DMS153 treated with DMSO at 0.1 percent for 48 hours (cell line): ENCODE measurements at regions not wholly inside any gene's neighbourhood (a gene's known extent, or its start where the extent isn't known, plus 50 kb on each side); places are given as distances from the start of the nearest gene placed in this dataset.
"Not testable (repeated sequence)": the region's sequence is repeated elsewhere in the genome, so short reads cannot be mapped to it uniquely, and the experiment has no call there.

ENCODE experiments used
- DNase-seq: peaks from one replicate; lab custom pipeline; 2025; ENCODE audit not compliant: unreplicated experiment; lab: John Stamatoyannopoulos, UW

DNA sequence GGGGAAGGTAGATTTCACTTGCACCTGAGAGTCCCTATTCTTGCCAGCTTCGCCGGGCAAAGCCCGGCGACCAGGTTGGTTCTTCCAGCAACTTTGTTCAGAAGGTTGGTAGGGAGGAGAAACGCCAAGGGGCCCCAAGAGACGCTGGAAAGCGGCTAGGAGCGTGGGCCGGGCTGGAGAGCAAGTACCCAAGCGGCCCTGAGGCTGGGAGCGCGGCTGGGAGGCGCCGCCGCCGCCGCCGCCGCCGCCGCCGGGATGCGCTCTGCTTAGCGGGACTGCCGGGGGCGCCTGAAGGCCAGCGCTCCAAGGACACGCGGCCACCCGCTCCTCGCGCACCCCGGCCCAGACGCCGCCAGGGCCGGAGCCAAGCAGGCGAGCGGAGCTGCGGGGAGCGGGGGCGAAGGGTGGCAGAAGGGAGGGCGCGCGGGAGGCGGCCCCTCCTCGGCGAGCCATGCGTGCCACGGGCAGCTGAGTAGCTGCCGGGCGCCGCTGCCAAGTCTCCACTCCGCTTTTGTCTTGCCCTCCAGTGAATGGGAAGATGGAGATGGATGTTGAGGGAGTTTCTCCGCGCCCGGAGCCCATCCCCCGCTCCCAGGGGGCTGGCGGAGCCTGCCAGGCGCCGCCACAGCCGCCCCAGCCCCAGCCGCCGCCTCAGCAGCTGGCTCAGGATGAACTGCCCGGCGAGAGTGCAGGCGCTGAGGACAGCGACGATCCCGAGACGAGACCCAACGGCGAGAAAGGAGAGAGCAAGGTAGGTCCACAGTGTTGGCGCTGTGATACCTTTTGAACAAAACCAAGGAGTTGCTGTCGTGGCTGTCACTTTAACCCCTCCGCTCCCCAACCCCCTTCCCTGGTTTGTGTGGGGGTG lies 227.4 kb upstream of the AZI2 start:
- DNase-seq: no peak

DNA sequence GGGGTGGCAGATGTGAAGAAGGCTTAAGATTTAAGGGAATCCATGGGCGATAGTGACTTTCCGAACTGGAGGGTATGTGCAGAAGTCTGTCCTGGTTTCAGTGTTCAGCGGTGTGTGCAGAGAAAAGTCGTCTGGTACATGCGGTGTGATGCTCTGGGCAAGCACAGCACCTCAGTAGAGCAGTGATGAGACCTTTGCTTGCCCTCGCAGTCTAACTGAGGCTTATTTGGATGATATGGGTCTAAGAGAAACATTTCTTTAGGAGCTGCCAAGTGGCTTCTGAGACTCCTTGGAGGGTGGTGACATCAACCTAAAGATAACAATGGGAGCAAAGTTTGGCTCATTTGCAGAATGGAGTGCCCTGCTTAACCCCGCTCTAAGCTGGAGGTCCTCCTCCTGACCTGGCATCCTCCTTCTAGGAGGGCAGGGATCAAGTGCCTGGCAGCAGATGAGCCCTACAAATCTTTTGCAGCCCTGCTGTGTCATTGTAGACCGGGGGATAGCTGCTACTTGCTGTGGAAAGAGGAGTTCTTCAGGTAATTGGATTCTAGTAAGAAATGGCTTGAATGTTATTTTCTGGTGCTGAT lies 228.1 kb upstream of the AZI2 start:
- DNase-seq: no peak

DNA sequence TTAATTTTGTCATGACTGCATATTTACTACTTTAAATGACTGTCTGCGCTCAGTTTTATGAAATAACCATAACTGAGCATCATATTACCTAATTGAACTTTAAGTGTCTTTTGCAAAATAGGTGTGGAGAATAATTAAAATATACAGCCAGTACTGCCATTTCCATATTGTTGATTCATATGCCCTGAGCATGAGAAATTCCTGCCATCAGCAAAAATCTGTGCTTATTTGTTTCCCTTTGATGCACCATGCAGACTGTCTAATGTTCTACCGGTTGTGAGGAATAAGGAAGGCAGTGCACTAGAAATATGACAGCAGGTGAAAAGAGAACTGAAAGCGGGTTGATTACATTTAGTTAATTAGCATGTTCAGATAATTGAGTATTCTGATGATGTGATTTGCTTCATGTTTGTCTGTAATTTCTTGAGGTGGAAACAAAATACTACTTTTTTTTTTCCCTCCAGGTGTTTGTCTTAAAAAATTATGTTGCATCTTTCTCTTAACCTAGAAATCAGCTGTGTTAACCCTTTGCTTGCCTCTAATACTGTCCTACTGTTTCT lies 229.4 kb upstream of the AZI2 start:
- DNase-seq: no peak

DNA sequence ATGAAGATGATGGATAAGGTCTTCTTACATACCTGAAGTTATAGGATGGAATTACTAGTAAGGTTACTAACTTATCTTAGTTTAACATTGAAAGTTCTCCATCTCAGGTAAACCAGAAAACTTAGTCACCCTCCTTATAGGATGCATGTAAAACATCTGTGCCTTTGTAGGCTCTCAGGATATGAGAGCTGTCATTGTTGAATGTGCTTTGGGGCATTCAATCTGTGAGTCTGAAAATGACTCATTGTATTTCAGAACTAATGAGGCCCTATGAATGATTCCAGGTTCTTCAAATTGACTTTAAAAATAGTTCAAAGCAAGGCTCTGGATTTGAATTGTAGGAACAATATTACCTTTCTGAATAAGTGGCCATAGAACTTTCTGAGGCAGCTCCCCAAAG lies 237.7 kb upstream of the AZI2 start:
- DNase-seq: no peak

DNA sequence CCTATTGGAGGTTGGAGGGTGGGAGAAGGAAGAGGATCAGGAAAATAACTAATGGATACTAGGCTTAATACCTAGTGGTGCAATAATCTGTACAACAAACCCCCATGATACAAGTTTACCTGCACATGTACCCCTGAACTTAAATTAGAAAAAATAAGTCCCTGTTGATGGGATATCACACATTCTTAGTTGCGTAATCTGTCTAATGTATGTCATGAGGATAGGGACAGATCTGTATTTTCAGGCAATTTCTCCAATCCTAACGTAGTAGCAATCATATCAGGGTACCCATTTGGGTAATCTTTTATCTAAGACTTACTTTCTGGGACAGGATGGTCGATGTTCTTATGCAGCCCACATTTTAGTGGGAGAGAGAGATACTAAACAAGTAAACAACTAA lies 239.1 kb upstream of the AZI2 start:
- no peak for DNase-seq

DNA sequence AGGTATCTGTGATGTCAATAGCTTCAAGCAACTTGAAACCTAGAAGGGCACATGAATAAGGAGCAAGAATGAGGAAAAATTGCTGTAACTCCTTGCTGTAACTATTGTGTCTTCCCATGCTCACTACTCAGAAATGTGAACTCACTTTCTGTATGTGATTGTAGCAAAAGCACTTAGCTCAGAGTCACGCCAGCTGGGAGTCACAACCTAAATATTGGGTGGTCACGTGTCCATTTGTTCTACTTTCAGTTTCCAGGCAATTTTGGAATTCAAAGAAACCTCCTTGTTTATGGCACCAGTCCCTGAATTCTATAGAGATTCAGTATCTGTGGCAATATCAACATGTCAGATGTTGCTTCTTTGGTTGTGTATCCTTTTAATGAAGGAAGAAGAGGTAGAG lies 241.6 kb upstream of the AZI2 start:
- DNase-seq: no peak

DNA sequence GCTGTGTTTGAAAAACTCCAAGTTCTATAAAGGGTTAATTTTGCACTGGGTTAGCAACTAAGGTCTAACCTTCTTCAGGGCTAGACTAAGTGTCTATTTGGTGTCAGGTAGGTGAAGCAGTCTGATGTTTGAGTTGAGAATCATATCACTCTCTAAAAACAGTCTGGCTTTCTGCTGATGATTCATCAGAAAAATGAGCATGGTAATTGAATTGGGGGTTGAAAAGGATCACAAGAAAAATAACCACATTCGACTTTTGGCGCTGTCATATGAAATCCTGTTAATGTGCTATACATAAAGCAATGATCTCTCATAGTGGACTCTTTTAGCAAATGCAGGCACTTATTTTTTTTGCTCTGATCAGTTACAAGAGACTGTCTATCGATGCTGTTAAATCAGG lies 242.2 kb upstream of the AZI2 start:
- no peak for DNase-seq

DNA sequence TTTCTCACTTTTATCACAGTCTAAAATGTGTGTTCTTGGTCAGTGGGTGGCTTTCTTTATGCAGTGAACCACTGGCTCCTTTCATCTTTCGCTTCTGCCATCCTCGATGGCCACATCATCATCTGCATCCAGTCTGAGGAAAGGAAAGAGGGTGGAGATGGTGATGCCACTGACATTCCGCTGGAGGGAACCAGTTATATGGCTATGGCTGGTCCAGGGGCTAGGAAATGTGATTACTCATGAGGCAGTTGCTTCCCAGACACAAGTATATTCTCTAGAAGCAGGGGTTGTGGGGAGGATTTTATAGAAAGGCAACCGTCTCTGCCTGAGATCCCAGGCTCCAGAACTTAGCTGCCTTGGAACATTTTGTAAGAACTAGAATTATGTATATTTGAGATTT lies 246.7 kb upstream of the AZI2 start:
- DNase-seq: no peak

DNA sequence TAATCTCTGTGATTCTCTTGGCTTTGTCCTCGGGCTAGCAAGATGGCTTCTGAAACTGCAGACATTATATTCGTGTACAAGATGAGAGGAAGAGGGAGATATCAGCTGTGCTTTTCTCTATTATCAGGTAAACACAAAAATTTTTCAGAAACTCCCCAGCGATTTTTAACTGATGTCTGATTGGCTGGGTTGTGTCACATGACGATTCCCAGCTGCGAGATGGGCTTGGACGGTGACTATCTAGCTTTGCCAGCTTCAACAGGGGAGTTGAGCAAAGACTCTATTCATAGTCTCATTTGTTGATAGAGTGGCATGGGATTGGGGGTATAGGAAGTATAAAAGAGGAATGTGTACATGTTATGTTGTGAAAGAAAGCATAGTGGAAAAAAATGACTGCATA lies 248.8 kb upstream of the AZI2 start:
- no peak for DNase-seq

DNA sequence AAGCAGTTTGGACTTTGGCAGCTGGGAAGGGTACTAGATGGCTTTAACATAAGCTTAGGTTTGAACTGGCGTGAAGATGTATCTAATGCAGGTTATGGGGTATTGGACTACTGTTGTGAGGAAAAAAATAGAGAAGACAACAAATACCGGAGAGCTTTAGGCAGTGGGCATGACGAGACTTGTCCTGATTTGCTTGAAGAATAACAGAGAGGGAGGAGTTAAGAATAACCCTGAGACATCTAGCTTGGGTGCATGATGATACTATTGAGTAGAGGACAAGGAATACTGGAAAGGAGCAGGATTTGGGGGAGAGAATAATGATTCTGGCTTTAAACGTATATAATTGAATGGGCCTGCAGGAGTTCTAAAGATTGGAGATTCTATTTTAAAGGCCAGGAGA lies 249.5 kb upstream of the AZI2 start:
- DNase-seq: no peak

DNA sequence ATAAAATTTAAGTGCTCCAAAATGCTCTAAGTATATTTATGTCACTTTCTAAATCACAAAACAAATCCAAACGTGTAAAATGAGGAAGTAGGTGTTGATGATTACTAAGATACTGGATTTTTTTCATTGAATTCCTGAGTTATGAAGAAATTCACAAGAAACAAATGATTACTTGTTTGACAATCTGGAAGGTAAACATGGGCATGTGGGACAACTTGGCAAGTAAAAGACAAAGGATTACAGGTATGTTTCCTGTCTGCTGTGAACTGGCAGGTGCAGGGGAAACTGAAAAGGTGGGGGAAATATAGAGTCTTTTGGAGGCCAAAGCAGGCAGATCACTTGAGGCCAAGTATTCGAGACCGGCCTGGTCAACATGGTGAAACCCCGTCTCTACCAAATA lies 252.7 kb upstream of the AZI2 start:
- DNase-seq: no peak

DNA sequence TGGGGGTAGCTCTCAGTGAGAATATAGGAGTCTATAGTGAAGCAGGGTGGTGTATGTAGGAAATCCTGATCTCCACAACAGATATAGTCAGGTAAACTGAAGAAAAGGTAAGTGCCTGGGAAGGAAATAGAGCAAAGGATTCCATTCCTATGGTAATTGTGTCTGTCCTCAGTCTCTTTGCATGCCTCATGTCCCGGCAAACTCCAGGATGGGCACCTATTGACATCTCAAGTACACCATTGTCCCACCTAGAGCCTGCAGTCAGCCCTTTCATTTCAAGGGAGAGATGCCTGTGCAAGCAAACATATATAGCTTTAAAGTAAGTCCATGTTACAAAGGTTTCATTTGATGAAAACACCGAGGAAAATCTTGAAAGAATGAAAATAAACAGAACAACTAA lies 257.7 kb upstream of the AZI2 start:
- no peak for DNase-seq

DNA sequence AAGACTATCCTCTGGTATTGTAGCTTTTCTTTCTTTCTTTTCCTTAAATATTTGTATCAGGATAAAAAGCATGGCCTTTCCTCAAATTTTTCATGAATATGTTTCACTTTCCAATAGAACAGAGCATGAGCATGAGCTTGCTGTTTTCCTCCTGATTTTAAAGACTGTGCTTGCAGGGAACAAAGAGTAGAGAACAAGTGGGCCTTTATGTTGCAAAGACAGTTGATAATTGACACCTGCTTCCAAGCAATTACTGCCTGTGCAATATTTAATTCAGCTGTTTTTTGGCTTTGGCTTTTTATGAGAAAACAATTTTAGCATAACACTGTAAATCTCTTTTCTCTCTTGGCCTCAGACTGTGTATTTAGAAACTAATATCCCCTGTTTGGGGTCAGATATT lies 263.6 kb upstream of the AZI2 start:
- no peak for DNase-seq

DNA sequence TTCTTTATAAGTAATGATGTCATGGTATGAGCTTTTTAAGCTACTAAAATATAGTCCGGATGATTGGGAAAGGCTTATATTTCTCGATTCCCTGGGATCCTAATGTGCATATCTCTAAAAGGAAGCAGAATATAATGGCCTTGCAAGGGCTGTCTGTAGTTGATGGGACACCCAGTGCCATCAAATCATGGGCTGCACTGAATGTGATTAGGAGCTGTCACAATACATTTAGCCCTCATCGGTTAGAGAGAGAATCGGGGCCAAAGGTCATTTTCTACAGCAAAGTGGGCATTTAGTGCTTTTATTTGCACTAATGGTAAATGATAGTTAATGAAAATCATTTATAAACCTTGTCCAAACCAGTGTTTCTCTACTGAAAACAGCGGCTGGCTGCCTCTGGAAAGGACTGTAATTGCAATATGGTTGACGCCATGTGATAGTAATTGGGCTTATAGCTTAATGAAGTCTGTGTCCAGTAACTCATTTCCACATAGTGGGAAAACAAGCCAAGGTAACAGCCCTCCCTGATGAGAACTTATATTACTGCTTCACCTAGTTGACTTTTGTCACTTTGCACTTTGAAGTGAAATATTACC lies 265.0 kb upstream of the AZI2 start:
- DNase-seq: no peak

DNA sequence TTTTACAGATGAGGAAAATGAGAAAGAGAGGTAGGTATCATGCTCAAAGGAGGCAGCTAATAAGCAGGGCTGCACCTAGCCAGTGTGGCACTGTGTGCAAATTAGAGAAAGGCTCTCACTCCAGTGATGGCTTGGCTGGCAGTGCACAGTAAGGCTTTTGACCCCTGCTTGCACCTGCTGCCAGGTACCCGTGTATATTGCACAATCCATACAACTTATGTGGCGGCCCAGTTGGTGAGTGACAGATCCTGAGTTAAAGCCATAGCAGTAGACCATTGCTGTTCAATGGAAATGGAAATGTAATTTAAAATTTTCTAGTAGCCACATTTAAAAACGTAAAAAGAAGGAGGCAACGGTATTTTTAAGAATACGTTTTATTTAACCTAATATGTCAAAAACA lies 266.4 kb upstream of the AZI2 start:
- DNase-seq: no peak

DNA sequence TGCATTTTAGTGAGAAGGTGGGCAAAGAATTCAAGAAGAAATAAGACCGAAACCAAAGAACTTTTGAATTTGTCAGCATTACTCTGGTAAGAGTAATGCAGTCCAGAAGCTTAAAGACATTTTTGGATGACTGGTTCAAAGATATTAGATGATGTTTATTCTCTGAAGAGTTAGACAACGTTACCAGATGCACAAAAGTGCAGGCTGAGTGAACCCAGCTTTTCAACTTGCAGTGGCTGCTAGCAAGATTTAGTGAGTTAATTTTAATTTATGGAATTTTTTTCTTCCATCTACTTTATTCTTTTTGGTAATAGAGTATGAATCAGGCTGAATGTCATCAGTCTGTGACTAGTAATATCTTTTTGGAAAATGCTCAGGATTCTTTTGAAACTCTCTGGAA lies 267.3 kb upstream of the AZI2 start:
- DNase-seq: no peak

DNA sequence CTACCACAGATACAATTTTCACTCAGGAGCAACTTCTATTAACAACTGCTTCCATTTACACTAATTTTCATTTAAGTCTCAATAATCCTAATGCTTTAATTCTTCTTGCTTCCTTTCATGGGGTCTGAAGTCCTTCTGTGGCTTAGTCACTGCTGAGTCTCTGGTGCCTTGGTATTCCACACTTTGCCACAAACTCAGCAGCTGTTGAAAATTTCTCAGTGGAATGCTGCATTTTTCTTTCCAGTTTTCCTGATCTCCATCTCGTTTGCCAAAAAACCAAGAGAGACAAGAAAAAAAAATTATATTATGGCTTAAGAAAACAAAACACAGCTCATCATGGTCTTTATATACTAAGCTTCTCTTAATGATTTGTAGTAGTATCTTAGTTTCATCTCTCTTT lies 269.2 kb upstream of the AZI2 start:
- no peak for DNase-seq

DNA sequence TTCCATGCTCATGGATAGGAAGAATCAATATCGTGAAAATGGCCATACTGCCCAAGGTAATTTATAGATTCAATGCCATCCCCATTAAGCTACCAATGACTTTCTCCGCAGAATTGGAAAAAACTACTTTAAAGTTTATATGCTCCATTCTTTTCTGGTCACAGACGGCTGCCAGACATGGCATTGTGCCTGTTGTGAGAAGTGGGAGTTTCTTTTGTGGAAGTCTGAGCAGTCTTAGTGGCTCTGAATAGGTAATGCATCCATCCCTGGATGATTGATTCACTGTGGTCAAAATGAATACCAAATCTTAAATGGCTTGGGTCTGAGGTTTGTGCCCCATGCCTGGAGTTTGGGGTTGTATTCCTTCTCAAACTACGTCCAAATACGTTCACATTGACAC lies 274.5 kb upstream of the AZI2 start:
- no peak for DNase-seq

DNA sequence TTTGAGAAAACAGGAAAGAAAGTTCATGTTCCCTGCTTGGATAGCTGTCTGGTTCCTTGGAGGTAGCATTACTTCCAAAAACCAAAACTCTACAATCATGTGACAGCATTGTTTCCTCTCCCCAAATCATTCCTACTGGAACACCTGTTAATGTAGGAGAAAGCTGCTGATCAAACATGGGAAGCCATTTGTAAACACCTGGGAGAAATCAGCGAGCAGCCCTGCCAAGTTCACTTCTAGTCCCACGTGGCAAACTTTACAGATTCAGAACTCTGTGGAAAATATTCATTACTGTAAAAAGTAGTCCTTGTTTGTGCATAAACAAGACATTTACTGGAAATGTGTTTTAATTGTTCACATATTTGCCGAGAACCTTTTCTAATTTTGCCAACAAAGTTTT lies 275.5 kb upstream of the AZI2 start:
- DNase-seq: no peak

DNA sequence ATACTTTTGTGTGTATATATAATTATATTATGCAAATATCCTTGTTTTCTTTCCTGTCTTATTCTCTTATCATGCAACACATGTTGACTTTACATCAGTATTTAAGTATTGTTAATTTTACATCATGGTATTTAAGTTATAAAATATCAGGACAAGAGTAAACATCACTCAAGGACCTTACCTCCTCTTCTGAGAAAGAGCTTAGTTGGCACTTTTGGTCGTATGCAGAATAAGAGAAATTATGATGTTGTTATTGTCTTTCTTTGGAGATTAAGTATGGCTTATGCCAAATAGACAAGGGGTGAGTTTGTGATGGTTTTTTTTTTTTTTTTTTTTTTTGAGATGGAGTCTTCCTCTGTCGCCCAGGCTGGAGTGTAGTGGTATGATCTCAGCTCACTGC lies 279.2 kb upstream of the AZI2 start:
- not testable (repeated sequence) for DNase-seq

DNA sequence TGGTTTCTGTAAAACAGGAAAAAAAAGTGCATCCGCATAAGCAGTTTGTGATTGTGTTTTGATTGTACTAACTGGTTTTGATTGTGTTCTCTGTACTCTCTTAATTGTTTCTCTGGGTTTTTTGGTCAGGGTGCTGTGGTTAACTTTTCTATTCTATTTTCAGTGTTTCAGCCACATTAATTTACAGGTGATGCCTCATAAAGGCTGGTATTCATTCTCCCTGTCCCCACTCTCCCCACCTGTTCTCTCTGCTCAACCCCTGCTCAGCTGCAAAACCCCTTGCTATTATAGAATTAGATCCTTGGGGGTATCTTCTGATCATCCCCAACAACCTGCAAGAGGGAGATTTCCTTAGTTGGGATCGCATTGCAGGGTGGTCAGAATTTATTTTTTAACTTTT lies 285.4 kb upstream of the AZI2 start:
- DNase-seq: no peak

DNA sequence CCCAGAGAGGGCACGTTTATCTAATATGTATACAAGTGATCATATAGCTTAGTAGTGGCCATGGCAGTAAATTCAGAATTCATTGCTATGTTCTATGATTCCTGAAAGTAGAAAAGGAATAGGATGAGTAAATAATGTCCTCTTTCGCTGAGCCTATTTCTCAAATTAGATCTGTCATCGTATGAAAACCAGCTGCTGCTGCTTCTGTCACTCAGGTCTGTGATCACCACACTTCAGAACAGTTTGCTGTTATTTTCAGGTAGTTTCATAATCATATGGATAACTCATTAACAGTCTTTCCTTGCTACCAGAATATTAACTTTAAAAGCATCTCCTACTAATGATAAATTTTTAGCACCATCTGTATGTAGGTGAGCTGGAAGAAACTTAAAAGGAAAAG lies 289.1 kb upstream of the AZI2 start:
- DNase-seq: no peak
